ENCODE measurements at regions not wholly inside any gene's neighbourhood (a gene's known extent, or its start where the extent isn't known, plus 50 kb on each side); places are given as distances from the start of the nearest gene placed in this dataset.

- Histone ChIP-seq H3K27ac (no peak overlapping the region), H3K4me3 (no peak overlapping the region), H3K9me3 (replicated peaks) (no peaks in the 10 kb centered on the region), H3K36me3 (no peaks in the 10 kb centered on the region), H3K27me3 (no peaks in the 10 kb centered on the region), H3K4me1 (no peaks in the 10 kb centered on the region)
- no peak for DNase-seq
These were observed 411.1 kb upstream of the GRIA1 start for GRCh38 chr5:153079396-153079795.

GRCh38 chr5:153080940-153081339 lies 409.5 kb upstream of the GRIA1 start:
- Histone ChIP-seq H3K9me3 (replicated peaks) (no peaks in the 10 kb centered on the region), H3K4me3 (no peak overlapping the region), H3K4me1 (no peaks in the 10 kb centered on the region), H3K27ac (no peak overlapping the region), H3K36me3 (no peaks in the 10 kb centered on the region), H3K27me3 (no peaks in the 10 kb centered on the region)
- DNase-seq: no peak

- Histone ChIP-seq H3K36me3 (no peaks in the 10 kb centered on the region), H3K9me3 (replicated peaks) (no peaks in the 10 kb centered on the region), H3K4me3 (no peak overlapping the region), H3K4me1 (no peaks in the 10 kb centered on the region), H3K27me3 (no peaks in the 10 kb centered on the region), H3K27ac (no peak overlapping the region)
- DNase-seq: no peak
These were observed 409.1 kb upstream of the GRIA1 start for GRCh38 chr5:153081385-153081784.

- DNase-seq: no peak
- H3K27ac ChIP-seq: no peak overlapping the region
- H3K36me3 ChIP-seq: no peaks in the 10 kb centered on the region
- no peaks in the 10 kb centered on the region for H3K9me3 ChIP-seq (replicated peaks)
- no peaks in the 10 kb centered on the region for H3K27me3 ChIP-seq
- H3K4me3 ChIP-seq: no peak overlapping the region
- H3K4me1 ChIP-seq: no peaks in the 10 kb centered on the region
These were observed 406.0 kb upstream of the GRIA1 start for GRCh38 chr5:153084511-153084910.

- no peaks in the 10 kb centered on the region for H3K27me3 ChIP-seq
- DNase-seq: no peak
- no peaks in the 10 kb centered on the region for H3K9me3 ChIP-seq (replicated peaks)
- H3K27ac ChIP-seq: no peak overlapping the region
- no peaks in the 10 kb centered on the region for H3K36me3 ChIP-seq
- H3K4me3 ChIP-seq: no peak overlapping the region
- H3K4me1 ChIP-seq: no peaks in the 10 kb centered on the region
These were observed 404.0 kb upstream of the GRIA1 start for GRCh38 chr5:153086486-153086885.

- no peaks in the 10 kb centered on the region for H3K9me3 ChIP-seq (replicated peaks)
- no peaks in the 10 kb centered on the region for H3K4me1 ChIP-seq
- no peak overlapping the region for H3K4me3 ChIP-seq
- no peak for DNase-seq
- H3K27ac ChIP-seq: no peak overlapping the region
- H3K36me3 ChIP-seq: no peaks in the 10 kb centered on the region
- H3K27me3 ChIP-seq: no peaks in the 10 kb centered on the region
These were observed 401.9 kb upstream of the GRIA1 start for GRCh38 chr5:153088538-153088937.

- Histone ChIP-seq H3K36me3 (no peaks in the 10 kb centered on the region), H3K27ac (no peak overlapping the region), H3K4me3 (no peak overlapping the region), H3K4me1 (no peaks in the 10 kb centered on the region), H3K9me3 (replicated peaks) (no peaks in the 10 kb centered on the region), H3K27me3 (no peaks in the 10 kb centered on the region)
- DNase-seq: no peak
These were observed 396.1 kb upstream of the GRIA1 start for GRCh38 chr5:153094333-153094732.

- Histone ChIP-seq H3K36me3 (no peaks in the 10 kb centered on the region), H3K9me3 (replicated peaks) (no peaks in the 10 kb centered on the region), H3K27ac (no peak overlapping the region), H3K4me1 (no peaks in the 10 kb centered on the region), H3K27me3 (no peaks in the 10 kb centered on the region), H3K4me3 (no peak overlapping the region)
- no peak for DNase-seq
These were observed 394.1 kb upstream of the GRIA1 start for GRCh38 chr5:153096381-153096780.

GRCh38 chr5:153099328-153099727 lies 391.1 kb upstream of the GRIA1 start:
- Histone ChIP-seq H3K27ac (no peak overlapping the region), H3K4me3 (no peak overlapping the region), H3K36me3 (no peaks in the 10 kb centered on the region), H3K4me1 (no peaks in the 10 kb centered on the region), H3K9me3 (replicated peaks) (no peaks in the 10 kb centered on the region), H3K27me3 (no peaks in the 10 kb centered on the region)
- DNase-seq: no peak

- DNase-seq: no peak
- H3K4me1 ChIP-seq: no peaks in the 10 kb centered on the region
- H3K27me3 ChIP-seq: no peaks in the 10 kb centered on the region
- H3K27ac ChIP-seq: no peak overlapping the region
- H3K9me3 ChIP-seq (replicated peaks): no peaks in the 10 kb centered on the region
- no peak overlapping the region for H3K4me3 ChIP-seq
- no peaks in the 10 kb centered on the region for H3K36me3 ChIP-seq
These were observed 389.0 kb upstream of the GRIA1 start for GRCh38 chr5:153101235-153102180.

GRCh38 chr5:153116916-153117315 lies 373.6 kb upstream of the GRIA1 start:
- no peaks in the 10 kb centered on the region for H3K36me3 ChIP-seq
- no peaks in the 10 kb centered on the region for H3K9me3 ChIP-seq (replicated peaks)
- H3K27me3 ChIP-seq: no peaks in the 10 kb centered on the region
- no peak for DNase-seq
- H3K4me3 ChIP-seq: no peak overlapping the region
- H3K27ac ChIP-seq: no peak overlapping the region
- no peaks in the 10 kb centered on the region for H3K4me1 ChIP-seq

- no peaks in the 10 kb centered on the region for H3K36me3 ChIP-seq
These were observed 372.5 kb upstream of the GRIA1 start for GRCh38 chr5:153118018-153118417.

GRCh38 chr5:153122403-153122802 lies 368.1 kb upstream of the GRIA1 start:
- DNase-seq: no peak
- Histone ChIP-seq H3K9me3 (replicated peaks) (no peaks in the 10 kb centered on the region), H3K36me3 (no peaks in the 10 kb centered on the region), H3K27me3 (no peaks in the 10 kb centered on the region), H3K4me1 (no peaks in the 10 kb centered on the region), H3K4me3 (no peak overlapping the region), H3K27ac (no peak overlapping the region)

More at GRCh38 chr5:153118018-153118417, 372.5 kb upstream of the GRIA1 start:
- Histone ChIP-seq H3K27me3 (no peaks in the 10 kb centered on the region), H3K4me1 (no peaks in the 10 kb centered on the region), H3K4me3 (no peak overlapping the region), H3K9me3 (replicated peaks) (no peaks in the 10 kb centered on the region), H3K27ac (no peak overlapping the region)
- DNase-seq: no peak

- Histone ChIP-seq H3K27ac (no peak overlapping the region), H3K36me3 (no peaks in the 10 kb centered on the region), H3K9me3 (replicated peaks) (no peaks in the 10 kb centered on the region), H3K27me3 (no peaks in the 10 kb centered on the region), H3K4me1 (no peaks in the 10 kb centered on the region), H3K4me3 (no peak overlapping the region)
- DNase-seq: no peak
These were observed 360.2 kb upstream of the GRIA1 start for GRCh38 chr5:153130296-153130695.

- Histone ChIP-seq H3K27me3 (no peaks in the 10 kb centered on the region), H3K4me1 (no peaks in the 10 kb centered on the region), H3K36me3 (no peaks in the 10 kb centered on the region), H3K27ac (no peak overlapping the region), H3K4me3 (no peak overlapping the region), H3K9me3 (replicated peaks) (no peaks in the 10 kb centered on the region)
- no peak for DNase-seq
These were observed 355.1 kb upstream of the GRIA1 start for GRCh38 chr5:153135411-153135810.

Data from SJCRH30 (cell line).